Mammary epithelial cell (primary cell): ENCODE measurements at regions not wholly inside any gene's neighbourhood (a gene's known extent, or its start where the extent isn't known, plus 50 kb on each side); places are given as distances from the start of the nearest gene placed in this dataset.

Source experiments
- CTCF ChIP-seq, 2 donors: IDR thresholded peaks in 1 of 2; conservative IDR thresholded peaks in 1 of 2; 2 replicates each; pipeline ENCODE4 v1.5.1; 2011 to 2012; ENCODE audit warnings: inconsistent platforms in 2 of 2, low read length in 2 of 2, mild to moderate bottlenecking in 2 of 2, control low read depth in 1 of 2, low read depth in 1 of 2; ENCODE audit not compliant: insufficient read depth in 1 of 2; ENCODE audit errors: extremely low read depth in 1 of 2
- EZH2 ChIP-seq: IDR thresholded peaks from 2 replicates; pipeline ENCODE4 v1.6.1; 2012; ENCODE audit warnings: low read length, inconsistent platforms, borderline replicate concordance

GRCh38 chr5:173542964-173543363 lies 73.5 kb downstream of the BOD1 start:
- TF ChIP-seq CTCF (conservative IDR thresholded peaks at IDR 0.05 in 1 of 2, IDR thresholded peaks at IDR 0.05 in 1 of 2; ENCODE audit: extremely low read depth in 1 of 2, insufficient read depth in 1 of 2, low read depth in 1 of 2, low read length in 2 of 2) (no peak), EZH2 (no peak)
